ENCODE measurements at regions not wholly inside any gene's neighbourhood (a gene's known extent, or its start where the extent isn't known, plus 50 kb on each side); places are given as distances from the start of the nearest gene placed in this dataset.
A peak's percentile ranks its signal among the peaks of the same experiment; 100 is the strongest.
"Not testable (repeated sequence)": the region's sequence is repeated elsewhere in the genome, so short reads cannot be mapped to it uniquely, and the experiment has no call there.

DNA sequence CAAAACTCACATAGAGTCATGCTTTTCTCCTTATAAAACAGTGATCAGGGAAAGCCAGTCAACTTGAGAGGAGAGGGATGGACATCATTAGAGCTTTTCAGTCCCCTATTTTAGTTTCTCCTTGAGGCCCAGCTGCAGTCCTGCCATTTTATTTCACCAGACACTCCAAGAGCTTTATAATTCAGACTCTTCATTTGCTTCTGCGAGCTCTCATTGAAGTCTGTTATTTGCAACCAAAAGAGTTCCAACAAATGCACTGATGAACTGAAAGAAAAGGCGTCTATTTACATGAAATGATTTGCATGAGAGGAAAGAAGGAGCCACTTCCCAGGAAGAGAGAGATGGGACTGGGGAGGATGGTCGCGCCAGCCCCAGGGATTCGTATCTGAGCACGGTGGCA is 86.8 kb downstream of the NDUFA12 start:
- no peak for DNase-seq (ENCODE audit: low spot score)

GRCh38 chr12:94909663-94910062 is 93.8 kb downstream of the NDUFA12 start:
- DNase-seq (ENCODE audit: low spot score) = no peak

- not testable (repeated sequence) for DNase-seq (ENCODE audit: low spot score)
These were observed 97.7 kb downstream of the NDUFA12 start for GRCh38 chr12:94905749-94906148.

DNA sequence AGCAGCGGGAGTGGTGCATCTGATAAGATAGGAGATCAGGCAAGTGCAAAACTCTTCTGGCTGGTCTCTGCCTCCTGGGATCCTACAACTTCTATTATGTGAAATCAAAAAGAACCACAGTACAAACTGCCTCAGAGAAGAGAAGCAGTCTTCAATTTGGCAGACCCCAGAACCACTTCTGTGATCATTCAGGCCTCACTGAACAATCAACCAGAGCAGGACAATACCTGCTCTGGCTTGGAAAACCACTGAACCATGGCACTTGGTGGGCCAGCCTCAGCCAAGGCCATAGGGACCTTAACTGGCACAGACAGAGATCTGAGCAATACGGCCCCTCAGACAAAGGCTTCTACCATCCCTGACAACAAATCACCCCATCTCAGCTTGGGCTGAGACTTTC is 103.0 kb downstream of the NDUFA12 start:
- DNase-seq (ENCODE audit: low spot score) = no peak

DNA sequence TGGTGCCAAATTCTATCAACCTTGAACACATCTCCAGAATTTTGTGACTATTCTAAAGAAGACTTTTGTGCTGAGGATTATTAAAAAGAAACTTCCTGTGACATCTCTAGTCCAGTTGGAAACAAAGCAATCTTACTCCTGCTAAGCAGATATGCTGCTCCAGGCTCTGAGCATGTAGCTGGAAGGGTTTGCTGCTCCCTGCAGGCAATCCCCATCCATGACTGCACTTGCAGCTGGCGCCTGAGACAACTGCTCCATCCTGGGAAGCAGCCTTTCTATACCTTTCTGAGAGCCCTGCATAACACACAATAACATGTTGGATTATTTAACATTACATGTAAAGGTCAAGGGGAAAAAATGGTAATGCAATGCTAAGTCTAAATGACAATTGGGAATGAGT is 105.1 kb downstream of the NDUFA12 start:
- no peak for DNase-seq (ENCODE audit: low spot score)

GRCh38 chr12:94892544-94893267 is 110.8 kb downstream of the NDUFA12 start:
- DNase-seq (ENCODE audit: low spot score) = no peak

DNA sequence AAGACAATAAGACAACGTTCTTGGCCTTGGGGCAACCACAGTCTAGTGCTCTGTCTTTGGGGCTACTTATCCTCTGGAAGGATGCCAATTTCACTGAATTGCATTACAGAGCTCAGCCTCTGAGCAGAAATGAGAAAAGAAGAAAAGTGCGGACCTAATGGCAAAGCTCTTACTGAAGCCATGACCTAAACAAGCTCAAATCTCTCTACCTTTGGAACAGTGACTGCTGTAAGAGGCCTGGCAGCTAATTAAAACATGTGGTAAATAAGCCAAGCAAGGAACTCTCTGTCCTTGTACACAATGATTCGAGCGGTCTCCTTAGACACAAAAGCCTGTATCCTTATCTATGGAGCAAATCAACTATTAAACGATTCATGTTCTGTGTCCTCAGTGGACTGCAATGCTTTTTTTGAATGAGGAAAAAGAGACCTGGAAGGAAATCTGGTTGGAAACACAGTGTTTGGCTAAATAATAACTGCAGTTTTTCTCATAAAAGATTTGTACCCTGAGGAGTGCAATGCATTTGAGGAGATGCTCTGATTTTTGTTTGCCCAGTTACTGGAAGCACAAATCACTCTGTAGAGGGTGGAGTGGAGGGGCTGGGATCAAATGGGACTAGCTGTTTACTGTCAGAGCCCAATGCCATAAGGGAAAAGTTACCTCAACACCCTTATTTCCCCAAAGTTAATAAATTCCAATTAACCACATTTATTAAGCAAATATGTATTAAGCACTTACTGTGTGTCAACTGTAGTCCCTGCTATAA is 113.9 kb downstream of the NDUFA12 start:
- no peak for DNase-seq (ENCODE audit: low spot score)

DNA sequence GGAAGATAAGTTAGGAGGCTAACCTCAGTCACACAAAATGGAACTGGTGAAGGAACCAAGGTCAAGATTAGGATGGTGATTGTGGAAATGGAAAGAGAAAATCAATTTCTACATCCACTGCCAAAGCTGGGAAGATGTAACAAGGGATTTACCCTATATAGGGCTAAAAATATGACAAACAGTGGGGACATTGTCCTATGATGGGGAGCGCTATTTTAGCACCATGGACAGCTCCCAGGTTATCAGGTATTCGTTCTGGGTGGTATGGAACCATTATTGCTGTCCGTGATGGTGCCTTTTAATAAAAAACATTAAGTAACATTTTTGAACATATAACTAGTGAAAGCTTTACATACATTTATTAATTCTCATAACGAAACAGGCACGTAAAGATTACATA is 124.0 kb downstream of the NDUFA12 start:
- DNase-seq (ENCODE audit: low spot score) = no peak

DNA sequence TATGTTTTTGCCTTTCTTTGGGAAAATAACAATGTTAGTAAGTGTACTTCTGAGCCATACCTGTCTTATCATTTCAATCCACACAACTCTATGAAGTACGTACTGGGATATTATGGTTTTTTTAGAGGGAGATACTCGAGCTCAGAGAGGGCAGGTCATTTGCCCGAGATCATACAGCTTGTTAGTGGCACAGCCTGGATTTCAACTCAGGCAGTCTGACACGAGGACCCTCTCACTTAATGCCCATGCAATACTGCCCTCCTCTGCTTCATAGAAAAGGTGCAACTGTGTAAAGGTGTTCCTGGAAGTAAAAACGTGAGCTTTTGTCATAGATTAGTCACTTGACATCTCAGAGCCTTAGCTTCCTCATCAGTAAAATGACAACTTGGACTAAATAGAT is 128.0 kb downstream of the NDUFA12 start:
- DNase-seq (ENCODE audit: low spot score) = peak; percentile 32

- DNase-seq (ENCODE audit: low spot score) = no peak
These were observed 128.8 kb downstream of the NDUFA12 start for GRCh38 chr12:94874518-94875302.

- no peak for DNase-seq (ENCODE audit: low spot score)
These were observed 129.6 kb downstream of the NDUFA12 start for GRCh38 chr12:94873734-94874517.

- no peak for DNase-seq (ENCODE audit: low spot score)
These were observed 130.3 kb downstream of the NDUFA12 start for GRCh38 chr12:94872971-94873733.

DNA sequence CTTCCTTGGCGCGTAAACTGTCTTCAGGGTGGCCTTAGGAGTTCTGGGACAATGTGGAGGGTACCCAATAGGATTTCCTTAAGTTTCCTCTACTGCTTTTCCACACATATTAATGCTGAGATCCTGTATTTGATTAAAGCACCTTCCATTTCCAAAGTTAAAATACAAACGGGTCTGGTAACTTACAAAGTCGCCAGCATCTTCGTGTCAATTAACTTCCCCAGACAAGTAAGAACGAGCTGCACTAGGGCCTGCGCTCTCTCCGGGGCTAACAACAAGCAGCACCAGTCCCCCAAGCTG is 130.9 kb downstream of the NDUFA12 start:
- DNase-seq (ENCODE audit: low spot score) = no peak

DNA sequence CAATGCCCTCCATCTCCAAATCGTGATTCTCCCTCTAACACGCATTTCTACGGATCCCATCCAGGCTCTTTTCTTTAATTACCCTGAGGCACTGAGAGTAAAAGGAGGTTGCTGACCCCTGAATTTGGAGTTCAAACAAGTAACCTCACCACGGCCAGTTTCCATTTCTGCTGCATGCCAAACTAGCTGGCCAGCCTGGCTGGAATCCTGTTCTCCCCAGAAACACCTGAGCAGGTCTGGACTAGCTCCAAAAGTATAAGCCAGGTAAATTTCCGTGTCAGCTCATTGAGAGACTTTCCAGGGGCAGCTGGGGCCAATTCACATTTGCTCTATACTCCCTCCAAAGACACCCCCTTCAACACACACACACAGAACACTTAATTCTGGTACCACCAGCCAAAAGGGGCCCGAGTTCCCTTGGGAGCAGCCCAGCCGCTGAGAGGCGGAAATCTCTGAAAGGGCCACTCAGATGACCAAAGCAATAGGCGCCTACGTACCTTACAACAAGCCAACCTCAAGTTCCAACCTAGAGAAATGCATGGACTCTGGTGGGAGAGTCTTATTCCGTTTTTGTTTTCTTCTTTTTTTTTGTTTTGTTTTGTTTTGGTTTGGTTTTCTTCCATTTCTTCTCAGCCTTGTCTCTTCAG is 131.4 kb downstream of the NDUFA12 start:
- no peak for DNase-seq (ENCODE audit: low spot score)

GRCh38 chr12:94870511-94870910 is 133.0 kb downstream of the NDUFA12 start:
- no peak for DNase-seq (ENCODE audit: low spot score)

GRCh38 chr12:94868161-94868560 is 135.3 kb downstream of the NDUFA12 start:
- DNase-seq (ENCODE audit: low spot score) = no peak

- no peak for DNase-seq (ENCODE audit: low spot score)
These were observed 136.2 kb downstream of the NDUFA12 start for GRCh38 chr12:94867066-94867855.

- no peak for DNase-seq (ENCODE audit: low spot score)
These were observed 138.5 kb downstream of the NDUFA12 start for GRCh38 chr12:94864987-94865386.

DNA sequence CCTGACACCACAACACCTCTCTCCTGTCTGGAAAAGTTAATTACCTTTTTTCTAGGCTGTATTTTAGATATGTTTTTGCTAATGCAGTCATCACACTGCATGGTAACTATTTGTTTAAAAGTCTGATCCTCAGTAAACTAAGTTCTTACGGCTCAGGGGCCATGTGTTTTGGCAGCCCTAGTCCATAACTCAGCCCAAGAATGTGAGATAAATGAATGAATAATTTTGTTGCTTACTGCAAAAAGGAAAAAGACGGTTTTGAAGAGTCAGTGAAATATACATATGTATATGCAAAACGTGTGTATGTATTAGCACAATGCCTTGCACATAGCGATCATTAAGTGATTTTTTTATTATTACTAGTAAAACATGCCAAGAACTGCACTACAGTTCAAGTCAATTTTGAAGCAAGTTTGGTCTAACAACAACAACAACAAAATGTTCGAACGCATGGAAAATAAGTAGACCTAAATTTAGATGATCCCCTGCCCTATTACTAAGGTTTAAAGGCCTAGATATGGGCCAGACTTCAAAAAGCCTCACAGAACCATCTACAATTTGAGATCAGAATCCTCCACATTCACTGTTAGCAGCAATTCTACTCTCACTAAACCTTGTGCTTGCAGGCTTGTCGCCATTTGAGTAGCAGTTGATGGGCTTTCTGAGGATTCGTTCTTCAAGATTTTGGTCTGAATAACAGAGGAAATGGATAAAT is 140.0 kb downstream of the NDUFA12 start:
- no peak for DNase-seq (ENCODE audit: low spot score)

Data from activated CD4-positive, alpha-beta T cell treated with anti-CD3 and anti-CD28 coated beads, Interleukin-2, Interleukin-4, amounts not matched to agents 100 ng/mL and 50 ng/mL, durations not matched to agents 16 hours and 8 hours (primary cell).